IMR-90 (cell line): ENCODE measurements at regions not wholly inside any gene's neighbourhood (a gene's known extent, or its start where the extent isn't known, plus 50 kb on each side); places are given as distances from the start of the nearest gene placed in this dataset.
A peak's percentile ranks its signal among the peaks of the same experiment; 100 is the strongest.

Source experiments
- ATAC-seq: fragments of 200-7000 bp; cut with Tn5 transposase; 2 replicates; pipeline ENCODE4 v1.9.1; 2020; ENCODE audit warnings: low read depth, mild to moderate bottlenecking, moderate library complexity
- BruUV-seq: library from RNA; stranded (reverse); fragments of 400-500 nt; replicated peaks from 2 replicates; lab custom pipeline; 2021; lab: Mats Ljungman, UMichigan
- CTCF ChIA-PET: fragments of 300-600 bp; formaldehyde crosslinking; extraction: SDS; loops from one replicate; lab custom pipeline; 2021; ENCODE audit warnings: antibody characterized with exemption; lab: Yijun Ruan, JAX
- POLR2A ChIA-PET: fragments of 300-600 bp; sonication (Branson Sonifier 250); formaldehyde crosslinking; loops from one replicate; lab custom pipeline; 2022; ENCODE audit warnings: antibody characterized with exemption; ENCODE audit not compliant: unreplicated experiment; lab: Charles Lee
- DNase-seq: peaks from one replicate; pipeline ENCODE4 v3.0.0; 2013
- H2AFZ ChIP-seq: replicated peaks from 2 replicates; pipeline ENCODE3; 2013; ENCODE audit warnings: low read length, mild to moderate bottlenecking; ENCODE audit not compliant: poor library complexity
- H2AK5ac ChIP-seq: 2 replicates; pipeline ENCODE4 v1.6.1; 2013; ENCODE audit warnings: low read depth, low read length, inconsistent platforms
- H2AK9ac ChIP-seq: replicated peaks from 2 replicates; pipeline ENCODE3; 2013; ENCODE audit warnings: mild to moderate bottlenecking, low read depth, low read length, moderate library complexity; ENCODE audit not compliant: poor library complexity
- H2BK120ac ChIP-seq: 2 replicates; pipeline ENCODE4 v1.6.1; 2013; ENCODE audit warnings: low read depth, low read length, inconsistent platforms
- H2BK15ac ChIP-seq: 3 replicates; pipeline ENCODE4 v1.6.1; 2013; ENCODE audit warnings: low read depth, low read length, inconsistent platforms
- H2BK20ac ChIP-seq: 2 replicates; pipeline ENCODE4 v1.6.1; 2013; ENCODE audit warnings: low read depth, mild to moderate bottlenecking, inconsistent platforms, low read length, moderate library complexity
- H2BK5ac ChIP-seq: 2 replicates; pipeline ENCODE4 v1.6.1; 2013; ENCODE audit warnings: mild to moderate bottlenecking, low read depth, low read length, inconsistent platforms; ENCODE audit not compliant: poor library complexity, severe bottlenecking
- H3K14ac ChIP-seq: replicated peaks from 2 replicates; pipeline ENCODE4 v1.6.1; 2013; ENCODE audit warnings: low read depth, low read length, inconsistent platforms
- H3K18ac ChIP-seq: 2 replicates; pipeline ENCODE4 v1.6.1; 2013; ENCODE audit warnings: low read depth, low read length, control low read depth
- H3K23ac ChIP-seq: 2 replicates; pipeline ENCODE4 v1.6.1; 2013; ENCODE audit warnings: low read depth, low read length, inconsistent platforms
- H3K27ac ChIP-seq: 2 replicates; pipeline ENCODE4 v1.5.1; 2013; ENCODE audit warnings: mild to moderate bottlenecking, control low read depth, low read length; ENCODE audit not compliant: insufficient read depth
- H3K27me3 ChIP-seq: 2 replicates; pipeline ENCODE4 v1.6.1; 2013; ENCODE audit warnings: low read length; ENCODE audit not compliant: control insufficient read depth, insufficient read depth
- H3K36me3 ChIP-seq: 2 replicates; pipeline ENCODE4 v1.6.1; 2013; ENCODE audit warnings: low read length, mixed read lengths; ENCODE audit not compliant: control insufficient read depth, insufficient read depth
- H3K4ac ChIP-seq: 2 replicates; pipeline ENCODE4 v1.6.1; 2013; ENCODE audit warnings: low read depth, low read length, inconsistent platforms
- H3K4me1 ChIP-seq: 2 replicates; pipeline ENCODE4 v1.6.1; 2013; ENCODE audit warnings: low read length, mixed read lengths; ENCODE audit not compliant: control insufficient read depth, insufficient read depth
- H3K4me2 ChIP-seq: 2 replicates; pipeline ENCODE4 v1.6.1; 2013; ENCODE audit warnings: low read depth, mild to moderate bottlenecking, control low read depth, low read length, moderate library complexity
- H3K4me3 ChIP-seq: 2 replicates; pipeline ENCODE4 v1.5.1; 2013; ENCODE audit warnings: low read depth, mild to moderate bottlenecking, control low read depth, low read length, moderate library complexity; ENCODE audit not compliant: insufficient read depth
- H3K56ac ChIP-seq: 2 replicates; pipeline ENCODE4 v1.6.1; 2013; ENCODE audit warnings: low read length, inconsistent platforms; ENCODE audit not compliant: insufficient read depth; ENCODE audit errors: extremely low read depth
- H3K79me1 ChIP-seq, 2 experiments: 2 replicates each; pipeline ENCODE4 v1.6.1; 2013; ENCODE audit warnings: low read length in 2 of 2, inconsistent platforms in 1 of 2, low read depth in 1 of 2
- H3K9ac ChIP-seq: 2 replicates; pipeline ENCODE4 v1.6.1; 2013; ENCODE audit warnings: low read depth, low read length, control low read depth
- H3K9me1 ChIP-seq: 2 replicates; pipeline ENCODE4 v1.6.1; 2013; ENCODE audit warnings: low read length, inconsistent platforms; ENCODE audit not compliant: insufficient read depth
- H3K9me3 ChIP-seq: 2 replicates; pipeline ENCODE4 v1.6.1; 2013; ENCODE audit warnings: low read length; ENCODE audit not compliant: control insufficient read depth, insufficient read depth
- H4K20me1 ChIP-seq: 2 replicates; pipeline ENCODE4 v1.6.1; 2013; ENCODE audit warnings: low read length, inconsistent platforms; ENCODE audit not compliant: insufficient read depth
- H4K5ac ChIP-seq: 2 replicates; pipeline ENCODE4 v1.6.1; 2013; ENCODE audit warnings: mild to moderate bottlenecking, low read depth, low read length, control low read depth
- H4K8ac ChIP-seq, 2 experiments: 2 replicates each; pipeline ENCODE4 v1.6.1; 2013; ENCODE audit warnings: low read depth in 2 of 2, low read length in 2 of 2, control low read depth in 1 of 2, inconsistent platforms in 1 of 2
- H4K91ac ChIP-seq: 2 replicates; pipeline ENCODE4 v1.6.1; 2013; ENCODE audit warnings: low read depth, low read length, inconsistent platforms; ENCODE audit not compliant: insufficient read depth
- CEBPB ChIP-seq: IDR thresholded peaks from 2 replicates; pipeline ENCODE4 v1.6.1; 2012; ENCODE audit warnings: low read depth, low read length, improper control_type of control experiment
- CTCF ChIP-seq: conservative IDR thresholded peaks from 2 replicates; pipeline ENCODE4 v1.5.1; 2012; ENCODE audit warnings: mild to moderate bottlenecking, low read depth, low read length, improper control_type of control experiment
- ELK1 ChIP-seq: fragments of 150-350 bp; IDR thresholded peaks from 2 replicates; pipeline ENCODE4 v1.6.1; 2016; ENCODE audit warnings: low read depth, mild to moderate bottlenecking, low read length, moderate library complexity, borderline replicate concordance
- FOS ChIP-seq: fragments of 150-350 bp; IDR thresholded peaks from 2 replicates; pipeline ENCODE4 v1.6.1; 2016; ENCODE audit warnings: low read depth, low read length
- MAFK ChIP-seq: IDR thresholded peaks from 2 replicates; pipeline ENCODE4 v1.6.1; 2012; ENCODE audit warnings: low read depth, low read length, improper control_type of control experiment
- MAZ ChIP-seq: IDR thresholded peaks from 2 replicates; pipeline ENCODE4 v1.6.1; 2012; ENCODE audit warnings: low read depth, mild to moderate bottlenecking, low read length, improper control_type of control experiment, moderate library complexity, borderline replicate concordance
- MXI1 ChIP-seq: IDR thresholded peaks from 2 replicates; pipeline ENCODE4 v1.6.1; 2012; ENCODE audit warnings: low read depth, mild to moderate bottlenecking, low read length, moderate library complexity, borderline replicate concordance
- NFE2L2 ChIP-seq: fragments of 150-350 bp; IDR thresholded peaks from 2 replicates; pipeline ENCODE4 v1.6.1; 2016; ENCODE audit warnings: low read depth, mild to moderate bottlenecking, low read length
- RCOR1 ChIP-seq: IDR thresholded peaks from 2 replicates; pipeline ENCODE4 v1.6.1; 2012; ENCODE audit warnings: mild to moderate bottlenecking, low read length, improper control_type of control experiment; ENCODE audit not compliant: insufficient replicate concordance
- RFX5 ChIP-seq: IDR thresholded peaks from 2 replicates; pipeline ENCODE4 v1.8.0; 2012; ENCODE audit warnings: low read depth, mild to moderate bottlenecking, low read length, moderate library complexity
- SMC3 ChIP-seq: fragments of 150-350 bp; IDR thresholded peaks from 2 replicates; pipeline ENCODE4 v1.6.1; 2016; ENCODE audit warnings: low read depth, mild to moderate bottlenecking, antibody characterized with exemption, low read length, moderate library complexity
- USF2 ChIP-seq: fragments of 150-350 bp; IDR thresholded peaks from 2 replicates; pipeline ENCODE4 v1.6.1; 2017; ENCODE audit warnings: mild to moderate bottlenecking, antibody characterized with exemption, low read length, low read depth
- WGBS, 2 experiments: methylation state at CpG; one replicate each; pipeline versions ENCODE4 v1.1.5 to v1.1.7; 2013; ENCODE audit warnings: missing lambda C conversion rate in 2 of 2; ENCODE audit not compliant: insufficient read length in 1 of 2; ENCODE audit errors: extremely low coverage in 2 of 2; 5-methylcytosine and 5-hydroxymethylcytosine counted together
- dilution Hi-C: fragments of 300-500 bp; cut with HindIII; formaldehyde crosslinking; loops from one replicate; pipeline ENCODE4 v1.14.3; 2018; ENCODE audit warnings: low sequenced_read_pairs; ENCODE audit not compliant: unreplicated experiment
- in situ Hi-C: fragments of 300-500 bp; cut with MboI; formaldehyde crosslinking; loops from 3 replicates; pipeline ENCODE4 v1.14.3; 2019; ENCODE audit warnings: low sequenced_read_pairs, inconsistent platforms, mixed read lengths
- intact Hi-C: fragments of 100-400 bp; cut with micrococcal nuclease; formaldehyde crosslinking; loops from 2 replicates; pipeline ENCODE4 v1.10.0; 2022

- H3K9me1 ChIP-seq: no peaks in the 10 kb centered on the region
- ChIA-PET CTCF (no interaction called here), POLR2A (no interaction called here)
- in situ Hi-C loops: no loop called here
- no peak overlapping the region for H2BK120ac ChIP-seq
- no peak overlapping the region for H3K56ac ChIP-seq
- H4K5ac ChIP-seq: no peak overlapping the region
- no peaks in the 10 kb centered on the region for H3K79me1 ChIP-seq
- BruUV-seq: no TSS peak
- H3K18ac ChIP-seq: no peak overlapping the region
- H4K20me1 ChIP-seq: no peaks in the 10 kb centered on the region
- H3K9ac ChIP-seq: no peak overlapping the region
- ATAC-seq: no peak
- no peak overlapping the region for H3K4me3 ChIP-seq
- intact Hi-C loops: no loop called here
- no peak overlapping the region for H3K14ac ChIP-seq
- H2AFZ ChIP-seq: no peak overlapping the region
- 63% methylated on average over 5 of the region's 11 CpGs; no CpG with 5 or more reads in 1 of the 2 experiments for WGBS, 2 experiments
- no peak overlapping the region for H2BK20ac ChIP-seq
- H3K9me3 ChIP-seq: no peaks in the 10 kb centered on the region
- no peak overlapping the region for H2AK5ac ChIP-seq
- H3K4me1 ChIP-seq: no peaks in the 10 kb centered on the region
- H3K23ac ChIP-seq: no peak overlapping the region
- H4K91ac ChIP-seq: no peak overlapping the region
- no peak overlapping the region for H3K4ac ChIP-seq
- no peak overlapping the region for H3K27ac ChIP-seq
- peak overlapping the region; percentile 37 for H2AK9ac ChIP-seq
- H4K8ac ChIP-seq: no peak overlapping the region
- no peak overlapping the region for H3K4me2 ChIP-seq
- DNase-seq: no peak
- dilution Hi-C loops: no loop called here
- H3K27me3 ChIP-seq: peaks cover 18% of the 10 kb centered on the region
- no peak overlapping the region for H2BK5ac ChIP-seq
- TF ChIP-seq SMC3 (no peak), CTCF (no peak), USF2 (no peak), MXI1 (no peak), ELK1 (no peak), RFX5 (no peak), FOS (no peak), CEBPB (no peak), MAFK (no peak), NFE2L2 (no peak), RCOR1 (no peak), MAZ (no peak)
- no peaks in the 10 kb centered on the region for H3K36me3 ChIP-seq
- H2BK15ac ChIP-seq: no peak overlapping the region
Measured at GRCh38 chr5:133827011-133827410, 141.4 kb downstream of the C5orf15 start.
